HCT116 (cell line): ENCODE measurements at regions not wholly inside any gene's neighbourhood (a gene's known extent, or its start where the extent isn't known, plus 50 kb on each side); places are given as distances from the start of the nearest gene placed in this dataset.

ENCODE experiments used
- ATAC-seq: fragments of 200-7000 bp; cut with Tn5 transposase; 2 replicates; pipeline ENCODE4 v1.9.1; 2020; ENCODE audit warnings: mild to moderate bottlenecking, moderate library complexity
- BruUV-seq: library from RNA; stranded (reverse); fragments of 400-500 nt; replicated peaks from 2 replicates; lab custom pipeline; 2021; lab: Mats Ljungman, UMichigan
- CTCF ChIA-PET: fragments of 300-600 bp; sonication (Branson Sonifier 250); formaldehyde crosslinking; loops from one replicate; lab custom pipeline; 2021; ENCODE audit warnings: antibody characterized with exemption; lab: Charles Lee
- POLR2A ChIA-PET: fragments of 300-600, 350-600 bp; sonication (Branson Sonifier 250); formaldehyde crosslinking; loops from one replicate; lab custom pipeline; 2021; ENCODE audit warnings: antibody characterized with exemption; lab: Charles Lee
- RAD21 ChIA-PET, 2 experiments: fragments of 300-600 bp; sonication (Branson Sonifier 250); formaldehyde crosslinking; loops; one replicate each; lab custom pipeline; 2023; ENCODE audit warnings: low total read pairs in 2 of 2; ENCODE audit not compliant: uncharacterized antibody in 2 of 2, unreplicated experiment in 2 of 2, low non-redundant PET in 1 of 2; lab: Charles Lee
- DNase-seq: peaks from one replicate; pipeline ENCODE4 v3.0.0-alpha.2; 2010; ENCODE audit warnings: low read depth, low spot score
- H2AFZ ChIP-seq: fragments of 200-600 bp; shearing (Covaris generic), sonication (generic); 2 replicates; pipeline ENCODE4 v1.6.1; 2017; ENCODE audit warnings: low read depth, mixed run types, mixed read lengths, antibody characterized with exemption, low read length; ENCODE audit not compliant: poor library complexity, severe bottlenecking
- H3K27ac ChIP-seq: 2 replicates; pipeline ENCODE4 v1.5.1; 2012; ENCODE audit warnings: low read depth, low read length
- H3K27me3 ChIP-seq: fragments of 200-600 bp; sonication (generic); 2 replicates; pipeline ENCODE4 v1.6.1; 2016; ENCODE audit warnings: mixed run types, low read length, mixed read lengths; ENCODE audit not compliant: insufficient read depth
- H3K36me3 ChIP-seq, 2 experiments: fragments of 200-500 bp in 1 of 2; fragments of 200-600 bp in 1 of 2; sonication (Bioruptor generic) in 1 of 2; sonication (generic) in 1 of 2; 2 replicates each; pipeline versions ENCODE4 v1.5.1 to v1.6.1; 2014 to 2016; ENCODE audit warnings: low read length in 2 of 2, inconsistent platforms in 1 of 2, mixed read lengths in 1 of 2, mixed run types in 1 of 2; ENCODE audit not compliant: insufficient read depth in 2 of 2, control insufficient read depth in 1 of 2
- H3K4me1 ChIP-seq, 2 experiments: fragments of 200-600 bp in 1 of 2; sonication (generic) in 1 of 2; 2 replicates each; pipeline versions ENCODE4 v1.5.1 to v1.6.1; 2012 to 2017; ENCODE audit warnings: low read length in 2 of 2, inconsistent platforms in 1 of 2, mild to moderate bottlenecking in 1 of 2, mixed read lengths in 1 of 2, mixed run types in 1 of 2, moderate library complexity in 1 of 2; ENCODE audit not compliant: insufficient read depth in 2 of 2, control insufficient read depth in 1 of 2
- H3K4me2 ChIP-seq: fragments of 200-600 bp; sonication (generic); 2 replicates; pipeline ENCODE4 v1.6.1; 2017; ENCODE audit warnings: mixed run types, low read length, mixed read lengths
- H3K4me3 ChIP-seq, 2 experiments: fragments of 200-600 bp in 1 of 2; sonication (generic) in 1 of 2; replicated peaks in 1 of 2; 2 replicates each; pipeline ENCODE4 v1.5.1; 2011 to 2016; ENCODE audit warnings: low read length in 2 of 2, control low read depth in 1 of 2, low read depth in 1 of 2, mild to moderate bottlenecking in 1 of 2, mixed read lengths in 1 of 2, mixed run types in 1 of 2
- H3K79me2 ChIP-seq: fragments of 200-600 bp; sonication (generic); 2 replicates; pipeline ENCODE4 v1.6.1; 2017; ENCODE audit warnings: mild to moderate bottlenecking, mixed run types, low read length, moderate library complexity, mixed read lengths; ENCODE audit not compliant: insufficient read depth
- H3K9ac ChIP-seq: fragments of 200-600 bp; sonication (generic); 2 replicates; pipeline ENCODE4 v1.6.1; 2016; ENCODE audit warnings: low read length, mixed read lengths
- H3K9me2 ChIP-seq: fragments of 200-600 bp; sonication (generic), shearing (Covaris generic); 2 replicates; pipeline ENCODE4 v1.6.1; 2017; ENCODE audit warnings: mixed run types, mild to moderate bottlenecking, moderate library complexity; ENCODE audit not compliant: insufficient read depth
- H3K9me3 ChIP-seq, 2 experiments: fragments of 200-500 bp in 1 of 2; fragments of 200-600 bp in 1 of 2; sonication (Bioruptor generic) in 1 of 2; sonication (generic) in 1 of 2; 2 replicates each; pipeline ENCODE4 v1.6.1; 2014 to 2017; ENCODE audit warnings: low read length in 2 of 2, mixed read lengths in 2 of 2, inconsistent platforms in 1 of 2, low read depth in 1 of 2, mild to moderate bottlenecking in 1 of 2, mixed run types in 1 of 2, moderate library complexity in 1 of 2; ENCODE audit not compliant: control insufficient read depth in 1 of 2, insufficient read depth in 1 of 2
- H4K20me1 ChIP-seq: fragments of 200-600 bp; sonication (generic), shearing (Covaris generic); 2 replicates; pipeline ENCODE4 v1.6.1; 2017; ENCODE audit warnings: mixed run types, mild to moderate bottlenecking, moderate library complexity; ENCODE audit not compliant: insufficient read depth
- ATF3 ChIP-seq: IDR thresholded peaks from 2 replicates; pipeline ENCODE4 v1.6.1; 2012
- CTCF ChIP-seq, 3 experiments: fragments of 200-600 bp in 1 of 3; sonication (generic) in 1 of 3; IDR thresholded peaks in 2 of 3; conservative IDR thresholded peaks in 1 of 3; 2 replicates each; pipeline ENCODE4 v1.5.1; 2012 to 2017; ENCODE audit warnings: low read depth in 2 of 3, low read length in 2 of 3, antibody characterized with exemption in 1 of 3, borderline replicate concordance in 1 of 3, control low read depth in 1 of 3, mild to moderate bottlenecking in 1 of 3, mixed read lengths in 1 of 3, mixed run types in 1 of 3, moderate library complexity in 1 of 3; ENCODE audit not compliant: insufficient read depth in 1 of 3
- EGR1 ChIP-seq: IDR thresholded peaks from 2 replicates; pipeline ENCODE4 v1.6.1; 2012; ENCODE audit warnings: low read depth
- ELF1 ChIP-seq: IDR thresholded peaks from 2 replicates; pipeline ENCODE4 v1.6.1; 2012; ENCODE audit warnings: low read depth, borderline replicate concordance
- EZH2phosphoT487 ChIP-seq: fragments of 200-600 bp; IDR thresholded peaks from 2 replicates; pipeline ENCODE4 v1.6.1; 2018; ENCODE audit warnings: antibody characterized with exemption, borderline replicate concordance
- RAD21 ChIP-seq: IDR thresholded peaks from 2 replicates; pipeline ENCODE4 v1.6.1; 2012; ENCODE audit warnings: low read depth, mild to moderate bottlenecking
- REST ChIP-seq: IDR thresholded peaks from 2 replicates; pipeline ENCODE4 v1.6.1; 2012; ENCODE audit warnings: low read depth
- SP1 ChIP-seq: IDR thresholded peaks from 2 replicates; pipeline ENCODE4 v1.6.1; 2012; ENCODE audit warnings: low read depth
- TCF7L2 ChIP-seq: IDR thresholded peaks from 2 replicates; pipeline ENCODE4 v1.7.0; 2011; ENCODE audit warnings: borderline replicate concordance, inconsistent platforms; ENCODE audit not compliant: insufficient read depth, insufficient read length; ENCODE audit errors: extremely low read depth
- YY1 ChIP-seq: IDR thresholded peaks from 2 replicates; pipeline ENCODE4 v1.6.1; 2011; ENCODE audit warnings: low read length, low read depth, moderate library complexity, mild to moderate bottlenecking; ENCODE audit not compliant: insufficient replicate concordance; ENCODE audit errors: extremely low read depth
- ZBTB33 ChIP-seq: IDR thresholded peaks from 2 replicates; pipeline ENCODE4 v1.6.1; 2011; ENCODE audit warnings: mild to moderate bottlenecking, low read length, moderate library complexity; ENCODE audit not compliant: insufficient replicate concordance; ENCODE audit errors: extremely low read depth
- ZNF274 ChIP-seq: fragments of 200-500 bp; sonication (Bioruptor generic); IDR thresholded peaks from 2 replicates; pipeline ENCODE4 v1.6.1; 2014; ENCODE audit warnings: mild to moderate bottlenecking, low read depth, low read length, inconsistent platforms
- intact Hi-C: fragments of 100-400 bp; cut with micrococcal nuclease; formaldehyde crosslinking; loops from 2 replicates; pipeline ENCODE4 v1.10.0; 2022

- H3K9me3 ChIP-seq = peaks cover 2 to 30% of the 10 kb centered on the region in 2 experiments; a peak in 2 of 4 replicates
- H3K9ac ChIP-seq = no peak overlapping the region
- ChIA-PET CTCF (no interaction called here), POLR2A (no interaction called here), RAD21 (no interaction called here)
- H3K27me3 ChIP-seq = no peaks in the 10 kb centered on the region
- H3K4me1 ChIP-seq = no peaks in the 10 kb centered on the region
- no peak overlapping the region for H3K4me2 ChIP-seq
- H3K36me3 ChIP-seq = no peaks in the 10 kb centered on the region
- BruUV-seq = no TSS peak
- no peaks in the 10 kb centered on the region for H3K9me2 ChIP-seq
- H3K4me3 ChIP-seq = no peak overlapping the region
- H2AFZ ChIP-seq = no peak overlapping the region
- DNase-seq = no peak
- no peaks in the 10 kb centered on the region for H4K20me1 ChIP-seq
- H3K79me2 ChIP-seq = no peaks in the 10 kb centered on the region
- intact Hi-C loops = no loop called here
- TF ChIP-seq ZBTB33 (no peak), EZH2phosphoT487 (no peak), REST (no peak), ELF1 (no peak), YY1 (no peak), SP1 (no peak), CTCF (IDR thresholded peaks at IDR 0.05 in 2 of 3, conservative IDR thresholded peaks at IDR 0.05 in 1 of 3; ENCODE audit: borderline replicate concordance in 1 of 3, insufficient read depth in 1 of 3, low read depth in 2 of 3, low read length in 2 of 3) (no peak), TCF7L2 (no peak), ATF3 (no peak), ZNF274 (no peak), EGR1 (no peak), RAD21 (no peak)
- no peak overlapping the region for H3K27ac ChIP-seq
- no peak for ATAC-seq
Observed at GRCh38 chr19:28028881-28029444, 1184.0 kb downstream of the UQCRFS1 start.
